BE2C (cell line): ENCODE measurements at regions not wholly inside any gene's neighbourhood (a gene's known extent, or its start where the extent isn't known, plus 50 kb on each side); places are given as distances from the start of the nearest gene placed in this dataset.
"Not testable (repeated sequence)": the region's sequence is repeated elsewhere in the genome, so short reads cannot be mapped to it uniquely, and the experiment has no call there.

Source experiments
- DNase-seq: peaks from one replicate; pipeline ENCODE4 v3.0.0-alpha.2; 2020
- H3K27me3 ChIP-seq: fragments of 250-450 bp; sonication (Bioruptor Pico); 2 replicates; pipeline ENCODE4 v1.5.1; 2020; ENCODE audit warnings: mild to moderate bottlenecking
- H3K36me3 ChIP-seq: fragments of 250-450 bp; sonication (Bioruptor Pico); 2 replicates; pipeline ENCODE4 v1.5.1; 2020; ENCODE audit warnings: mild to moderate bottlenecking
- H3K4me1 ChIP-seq: fragments of 250-450 bp; sonication (Bioruptor Pico); 2 replicates; pipeline ENCODE4 v1.5.1; 2020
- H3K4me3 ChIP-seq: 2 replicates; pipeline ENCODE4 v1.5.1; 2011; ENCODE audit warnings: low read depth, low read length
- H3K9me3 ChIP-seq: fragments of 250-450 bp; sonication (Bioruptor Pico); 2 replicates; pipeline ENCODE4 v1.5.1; 2020
- TF ChIP-seq, protein P1 (sequence below): IDR thresholded peaks from 2 replicates; pipeline ENCODE4 v1.5.1; 2012; ENCODE audit warnings: mild to moderate bottlenecking, low read depth, low read length

DNA sequence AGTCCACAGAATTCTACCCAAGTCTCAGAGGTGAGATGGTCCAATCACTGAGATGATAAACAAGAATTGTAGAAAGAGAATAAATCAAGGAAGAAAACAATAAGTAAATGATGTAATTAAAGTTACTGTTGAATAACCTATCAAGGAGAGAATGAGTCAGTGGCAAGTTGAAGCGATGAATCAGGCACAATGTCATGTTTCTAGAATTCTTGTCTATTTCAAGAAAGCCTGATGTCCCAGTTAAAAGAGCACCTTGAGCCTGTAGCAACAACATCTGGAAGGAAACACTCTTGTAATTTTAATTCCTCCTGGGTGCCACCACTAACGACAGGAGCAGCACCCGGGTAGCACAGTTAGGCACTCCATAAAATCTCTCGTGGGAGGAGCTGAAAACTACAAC lies 67.9 kb upstream of the SLC35C1 start:
- no peaks in the 10 kb centered on the region for H3K36me3 ChIP-seq
- no peaks in the 10 kb centered on the region for H3K9me3 ChIP-seq
- H3K4me1 ChIP-seq = no peaks in the 10 kb centered on the region
- no peaks in the 10 kb centered on the region for H3K27me3 ChIP-seq
- TF ChIP-seq, protein P1, sequence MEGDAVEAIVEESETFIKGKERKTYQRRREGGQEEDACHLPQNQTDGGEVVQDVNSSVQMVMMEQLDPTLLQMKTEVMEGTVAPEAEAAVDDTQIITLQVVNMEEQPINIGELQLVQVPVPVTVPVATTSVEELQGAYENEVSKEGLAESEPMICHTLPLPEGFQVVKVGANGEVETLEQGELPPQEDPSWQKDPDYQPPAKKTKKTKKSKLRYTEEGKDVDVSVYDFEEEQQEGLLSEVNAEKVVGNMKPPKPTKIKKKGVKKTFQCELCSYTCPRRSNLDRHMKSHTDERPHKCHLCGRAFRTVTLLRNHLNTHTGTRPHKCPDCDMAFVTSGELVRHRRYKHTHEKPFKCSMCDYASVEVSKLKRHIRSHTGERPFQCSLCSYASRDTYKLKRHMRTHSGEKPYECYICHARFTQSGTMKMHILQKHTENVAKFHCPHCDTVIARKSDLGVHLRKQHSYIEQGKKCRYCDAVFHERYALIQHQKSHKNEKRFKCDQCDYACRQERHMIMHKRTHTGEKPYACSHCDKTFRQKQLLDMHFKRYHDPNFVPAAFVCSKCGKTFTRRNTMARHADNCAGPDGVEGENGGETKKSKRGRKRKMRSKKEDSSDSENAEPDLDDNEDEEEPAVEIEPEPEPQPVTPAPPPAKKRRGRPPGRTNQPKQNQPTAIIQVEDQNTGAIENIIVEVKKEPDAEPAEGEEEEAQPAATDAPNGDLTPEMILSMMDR = no peak
- H3K4me3 ChIP-seq = no peak overlapping the region
- DNase-seq = no peak

- Histone ChIP-seq H3K36me3 (no peaks in the 10 kb centered on the region), H3K27me3 (no peaks in the 10 kb centered on the region), H3K4me1 (no peaks in the 10 kb centered on the region), H3K9me3 (no peaks in the 10 kb centered on the region), H3K4me3 (no peak overlapping the region)
- DNase-seq = no peak
- TF ChIP-seq, protein P1 = no peak
These were observed 68.5 kb upstream of the SLC35C1 start for GRCh38 chr11:45736424-45736823.

DNA sequence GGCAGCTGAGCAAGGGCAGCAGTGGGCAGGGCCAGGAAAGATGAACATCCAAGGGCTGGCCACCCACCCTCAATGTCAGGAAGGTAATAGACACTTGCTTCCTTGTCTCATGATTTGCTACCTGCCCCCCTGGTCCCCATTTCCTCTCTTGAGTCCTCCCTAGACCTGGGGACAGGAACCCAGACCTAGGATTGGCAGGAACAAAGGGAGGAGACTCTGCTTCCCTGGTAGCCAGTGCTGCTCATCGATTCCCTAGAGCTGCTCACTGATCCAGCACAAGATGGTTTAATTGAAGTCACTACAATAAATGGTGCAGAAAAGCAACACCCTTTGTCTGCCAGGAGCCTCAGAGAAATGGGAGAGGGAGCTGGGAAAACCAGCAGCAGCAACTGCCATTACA lies 67.8 kb upstream of the CHST1 start:
- H3K4me1 ChIP-seq = no peaks in the 10 kb centered on the region
- no peaks in the 10 kb centered on the region for H3K27me3 ChIP-seq

DNA sequence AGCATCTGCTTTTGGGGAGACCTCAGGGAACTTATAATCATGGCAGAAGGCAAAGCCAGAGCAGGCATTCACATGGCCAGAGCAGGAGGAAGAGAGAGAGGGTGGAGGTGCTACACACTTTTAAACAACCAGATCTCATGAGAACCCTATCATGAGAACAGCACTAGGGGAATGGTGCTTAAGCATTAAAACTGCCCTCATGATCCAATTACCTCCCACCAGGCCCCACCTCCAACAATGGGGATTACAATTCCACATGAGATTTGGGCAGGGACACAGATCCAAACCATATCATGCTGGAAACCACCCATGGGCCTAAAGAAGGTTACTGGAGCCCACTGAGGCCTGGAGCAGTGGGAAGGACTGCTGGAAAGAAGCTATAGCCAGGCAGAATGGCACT lies 66.9 kb upstream of the CHST1 start:
- Histone ChIP-seq H3K36me3 (no peaks in the 10 kb centered on the region), H3K27me3 (no peaks in the 10 kb centered on the region), H3K4me1 (no peaks in the 10 kb centered on the region), H3K4me3 (no peak overlapping the region), H3K9me3 (no peaks in the 10 kb centered on the region)
- TF ChIP-seq, protein P1 = no peak
- DNase-seq = no peak

More for the DNA sequence above, 67.8 kb upstream of the CHST1 start:
- Histone ChIP-seq H3K36me3 (no peaks in the 10 kb centered on the region), H3K4me3 (no peak overlapping the region), H3K9me3 (no peaks in the 10 kb centered on the region)
- DNase-seq = no peak
- TF ChIP-seq, protein P1 = no peak

- not testable (repeated sequence) for DNase-seq, H3K9me3 ChIP-seq, H3K4me1 ChIP-seq, H3K36me3 ChIP-seq, H3K4me3 ChIP-seq, H3K27me3 ChIP-seq
These were observed 65.7 kb upstream of the CHST1 start for GRCh38 chr11:45731171-45731570.

GRCh38 chr11:45730014-45730413 lies 64.6 kb upstream of the CHST1 start:
- Histone ChIP-seq H3K27me3 (no peaks in the 10 kb centered on the region), H3K4me3 (no peak overlapping the region), H3K9me3 (no peaks in the 10 kb centered on the region), H3K4me1 (no peaks in the 10 kb centered on the region), H3K36me3 (no peaks in the 10 kb centered on the region)
- TF ChIP-seq, protein P1 = no peak
- DNase-seq = no peak

GRCh38 chr11:45726493-45727054 lies 61.2 kb upstream of the CHST1 start:
- no peaks in the 10 kb centered on the region for H3K36me3 ChIP-seq
- TF ChIP-seq, protein P1 = no peak
- H3K27me3 ChIP-seq = no peaks in the 10 kb centered on the region
- H3K4me3 ChIP-seq = no peak overlapping the region
- no peak for DNase-seq
- H3K4me1 ChIP-seq = no peaks in the 10 kb centered on the region
- H3K9me3 ChIP-seq = no peaks in the 10 kb centered on the region
